ENCODE measurements at regions not wholly inside any gene's neighbourhood (a gene's known extent, or its start where the extent isn't known, plus 50 kb on each side); places are given as distances from the start of the nearest gene placed in this dataset.

- no peak for DNase-seq (ENCODE audit: low read depth)
- no peak overlapping the region for H3K4me3 ChIP-seq (ENCODE audit: low read depth, low read length)
- no peak for TF ChIP-seq MYC (IDR thresholded peaks at IDR 0.05; ENCODE audit: low read depth, low read length)
- no peak for TF ChIP-seq MAX (IDR thresholded peaks at IDR 0.05; ENCODE audit: low read depth, low read length)
- no peak for TF ChIP-seq POLR2A (IDR thresholded peaks at IDR 0.05; ENCODE audit: extremely low read depth, insufficient read length)
- TF ChIP-seq CTCF (IDR thresholded peaks at IDR 0.05; ENCODE audit: low read depth, low read length): no peak
Measured at GRCh38 chr22:47442821-47443220, 680.4 kb downstream of the TBC1D22A start.

GRCh38 chr22:47439643-47440265 lies 677.3 kb downstream of the TBC1D22A start:
- TF ChIP-seq POLR2A (IDR thresholded peaks at IDR 0.05; ENCODE audit: extremely low read depth, insufficient read length) (no peak), MAX (IDR thresholded peaks at IDR 0.05; ENCODE audit: low read depth, low read length) (no peak), CTCF (IDR thresholded peaks at IDR 0.05; ENCODE audit: low read depth, low read length) (no peak), MYC (IDR thresholded peaks at IDR 0.05; ENCODE audit: low read depth, low read length) (no peak)
- no peak for DNase-seq (ENCODE audit: low read depth)
- H3K4me3 ChIP-seq (ENCODE audit: low read depth, low read length): no peak overlapping the region

GRCh38 chr22:47437636-47438035 lies 675.2 kb downstream of the TBC1D22A start:
- DNase-seq (ENCODE audit: low read depth): no peak
- H3K4me3 ChIP-seq (ENCODE audit: low read depth, low read length): no peak overlapping the region
- no peak for TF ChIP-seq POLR2A (IDR thresholded peaks at IDR 0.05; ENCODE audit: extremely low read depth, insufficient read length)
- TF ChIP-seq CTCF (IDR thresholded peaks at IDR 0.05; ENCODE audit: low read depth, low read length): no peak
- TF ChIP-seq MAX (IDR thresholded peaks at IDR 0.05; ENCODE audit: low read depth, low read length): no peak
- TF ChIP-seq MYC (IDR thresholded peaks at IDR 0.05; ENCODE audit: low read depth, low read length): no peak

- no peak for TF ChIP-seq CTCF (IDR thresholded peaks at IDR 0.05; ENCODE audit: low read depth, low read length)
- no peak for TF ChIP-seq MYC (IDR thresholded peaks at IDR 0.05; ENCODE audit: low read depth, low read length)
- no peak for TF ChIP-seq MAX (IDR thresholded peaks at IDR 0.05; ENCODE audit: low read depth, low read length)
- TF ChIP-seq POLR2A (IDR thresholded peaks at IDR 0.05; ENCODE audit: extremely low read depth, insufficient read length): no peak
- no peak for DNase-seq (ENCODE audit: low read depth)
- H3K4me3 ChIP-seq (ENCODE audit: low read depth, low read length): no peak overlapping the region
Measured at GRCh38 chr22:47437110-47437509, 674.7 kb downstream of the TBC1D22A start.

GRCh38 chr22:47435826-47436225 lies 673.4 kb downstream of the TBC1D22A start:
- no peak overlapping the region for H3K4me3 ChIP-seq (ENCODE audit: low read depth, low read length)
- no peak for DNase-seq (ENCODE audit: low read depth)
- TF ChIP-seq MYC (IDR thresholded peaks at IDR 0.05; ENCODE audit: low read depth, low read length): no peak

GRCh38 chr22:47435204-47435487 lies 672.7 kb downstream of the TBC1D22A start:
- TF ChIP-seq POLR2A (IDR thresholded peaks at IDR 0.05; ENCODE audit: extremely low read depth, insufficient read length) (no peak), MAX (IDR thresholded peaks at IDR 0.05; ENCODE audit: low read depth, low read length) (no peak), CTCF (IDR thresholded peaks at IDR 0.05; ENCODE audit: low read depth, low read length) (no peak), MYC (IDR thresholded peaks at IDR 0.05; ENCODE audit: low read depth, low read length) (no peak)
- DNase-seq (ENCODE audit: low read depth): no peak
- H3K4me3 ChIP-seq (ENCODE audit: low read depth, low read length): no peak overlapping the region

Measured in NB4 (cell line).